ENCODE measurements at regions not wholly inside any gene's neighbourhood (a gene's known extent, or its start where the extent isn't known, plus 50 kb on each side); places are given as distances from the start of the nearest gene placed in this dataset.

DNA sequence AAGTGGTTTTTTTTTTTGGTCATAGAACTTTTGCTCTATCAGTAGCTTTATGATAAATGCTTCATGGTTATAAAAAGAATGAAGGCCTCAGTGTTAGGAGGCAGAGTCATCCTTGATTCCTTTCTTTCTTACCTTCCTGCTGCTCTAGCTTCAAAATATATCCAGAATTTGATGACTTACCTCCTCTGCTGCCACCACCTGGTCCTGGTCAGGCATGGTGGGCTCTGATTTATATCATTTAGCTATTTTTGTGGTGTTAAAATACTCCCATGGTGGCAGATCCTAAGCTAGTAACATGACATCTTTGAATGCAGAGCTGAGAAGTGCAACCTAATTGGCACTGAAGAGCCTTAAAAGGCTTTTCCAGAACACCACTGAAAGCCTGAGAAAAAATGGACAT, 508.8 kb upstream of the CDH8 start:
- no peak for DNase-seq (ENCODE audit: low read depth)
- no peak for TF ChIP-seq POLR2A (IDR thresholded peaks at IDR 0.05; ENCODE audit: extremely low read depth, insufficient read length)
- H3K4me3 ChIP-seq (ENCODE audit: low read depth, low read length), result no peak overlapping the region

DNA sequence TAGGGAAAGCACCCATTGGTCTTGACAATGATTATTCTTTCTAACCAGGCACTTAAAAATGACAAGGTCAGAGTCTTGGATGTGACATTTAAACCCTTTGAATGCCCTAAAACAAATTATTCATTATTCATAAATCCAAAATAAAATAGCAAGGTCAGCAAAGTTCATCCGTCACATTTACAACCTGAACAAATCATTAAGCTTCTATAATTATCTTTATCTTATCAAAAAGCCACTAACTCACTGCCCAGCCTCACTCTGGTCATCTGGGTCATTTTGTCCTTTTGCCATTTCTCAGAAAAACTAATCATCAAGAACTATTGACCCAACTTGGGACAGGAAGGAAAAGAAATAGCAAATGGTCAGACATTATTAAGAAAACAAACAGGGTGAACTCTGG, 507.3 kb upstream of the CDH8 start:
- TF ChIP-seq MYC (IDR thresholded peaks at IDR 0.05; ENCODE audit: low read depth, low read length), result no peak
- TF ChIP-seq, protein P1, sequence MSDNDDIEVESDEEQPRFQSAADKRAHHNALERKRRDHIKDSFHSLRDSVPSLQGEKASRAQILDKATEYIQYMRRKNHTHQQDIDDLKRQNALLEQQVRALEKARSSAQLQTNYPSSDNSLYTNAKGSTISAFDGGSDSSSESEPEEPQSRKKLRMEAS (IDR thresholded peaks at IDR 0.05; ENCODE audit: low read depth, low read length), result no peak
- TF ChIP-seq, protein P2, sequence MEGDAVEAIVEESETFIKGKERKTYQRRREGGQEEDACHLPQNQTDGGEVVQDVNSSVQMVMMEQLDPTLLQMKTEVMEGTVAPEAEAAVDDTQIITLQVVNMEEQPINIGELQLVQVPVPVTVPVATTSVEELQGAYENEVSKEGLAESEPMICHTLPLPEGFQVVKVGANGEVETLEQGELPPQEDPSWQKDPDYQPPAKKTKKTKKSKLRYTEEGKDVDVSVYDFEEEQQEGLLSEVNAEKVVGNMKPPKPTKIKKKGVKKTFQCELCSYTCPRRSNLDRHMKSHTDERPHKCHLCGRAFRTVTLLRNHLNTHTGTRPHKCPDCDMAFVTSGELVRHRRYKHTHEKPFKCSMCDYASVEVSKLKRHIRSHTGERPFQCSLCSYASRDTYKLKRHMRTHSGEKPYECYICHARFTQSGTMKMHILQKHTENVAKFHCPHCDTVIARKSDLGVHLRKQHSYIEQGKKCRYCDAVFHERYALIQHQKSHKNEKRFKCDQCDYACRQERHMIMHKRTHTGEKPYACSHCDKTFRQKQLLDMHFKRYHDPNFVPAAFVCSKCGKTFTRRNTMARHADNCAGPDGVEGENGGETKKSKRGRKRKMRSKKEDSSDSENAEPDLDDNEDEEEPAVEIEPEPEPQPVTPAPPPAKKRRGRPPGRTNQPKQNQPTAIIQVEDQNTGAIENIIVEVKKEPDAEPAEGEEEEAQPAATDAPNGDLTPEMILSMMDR (IDR thresholded peaks at IDR 0.05; ENCODE audit: low read depth, low read length), result no peak
- TF ChIP-seq POLR2A (IDR thresholded peaks at IDR 0.05; ENCODE audit: extremely low read depth, insufficient read length), result no peak
- H3K4me3 ChIP-seq (ENCODE audit: low read depth, low read length), result no peak overlapping the region
- DNase-seq (ENCODE audit: low read depth), result no peak

DNA sequence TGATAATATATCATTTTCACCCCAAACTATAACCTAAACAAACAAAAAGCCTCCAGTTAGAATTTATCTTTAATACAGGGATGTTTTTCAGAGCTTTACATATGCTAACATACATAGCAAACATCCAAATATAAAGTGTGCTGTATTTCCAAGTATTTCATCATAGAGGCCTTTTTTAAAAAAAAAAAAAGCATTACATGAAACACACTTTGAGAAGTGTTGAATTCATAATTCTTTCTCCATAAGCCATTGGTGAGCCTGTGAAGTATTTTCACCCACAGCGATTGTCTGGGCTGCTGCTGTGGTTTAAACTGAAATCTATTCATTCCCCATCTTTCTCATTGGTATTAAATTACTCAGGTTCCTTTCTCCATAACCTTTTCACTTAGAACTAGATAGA, 503.4 kb upstream of the CDH8 start:
- no peak for DNase-seq (ENCODE audit: low read depth)
- no peak overlapping the region for H3K4me3 ChIP-seq (ENCODE audit: low read depth, low read length)
- TF ChIP-seq, protein P1 (IDR thresholded peaks at IDR 0.05; ENCODE audit: low read depth, low read length), result no peak
- TF ChIP-seq POLR2A (IDR thresholded peaks at IDR 0.05; ENCODE audit: extremely low read depth, insufficient read length), result no peak
- TF ChIP-seq, protein P2 (IDR thresholded peaks at IDR 0.05; ENCODE audit: low read depth, low read length), result no peak
- TF ChIP-seq MYC (IDR thresholded peaks at IDR 0.05; ENCODE audit: low read depth, low read length), result no peak

DNA sequence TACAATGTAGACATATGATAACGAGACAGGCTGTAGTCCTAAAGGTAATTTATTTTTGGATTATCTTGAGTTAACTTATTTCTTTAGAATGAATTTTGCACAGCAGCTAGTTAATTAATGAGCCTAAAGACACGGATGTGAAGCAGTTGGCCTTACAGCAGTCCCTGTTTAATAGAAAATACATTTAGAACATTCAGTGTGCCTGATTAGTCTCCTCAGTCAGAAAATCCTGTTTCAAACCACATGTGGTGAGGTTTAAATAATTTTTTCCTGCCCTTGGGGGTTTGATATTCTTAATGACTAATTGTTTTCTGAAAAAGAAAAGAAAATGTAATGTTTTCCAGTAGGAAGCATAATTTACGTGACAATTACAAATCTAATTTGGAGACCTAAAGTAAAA, 494.2 kb upstream of the CDH8 start:
- TF ChIP-seq, protein P1 (IDR thresholded peaks at IDR 0.05; ENCODE audit: low read depth, low read length), result no peak
- H3K4me3 ChIP-seq (ENCODE audit: low read depth, low read length), result no peak overlapping the region
- no peak for DNase-seq (ENCODE audit: low read depth)

DNA sequence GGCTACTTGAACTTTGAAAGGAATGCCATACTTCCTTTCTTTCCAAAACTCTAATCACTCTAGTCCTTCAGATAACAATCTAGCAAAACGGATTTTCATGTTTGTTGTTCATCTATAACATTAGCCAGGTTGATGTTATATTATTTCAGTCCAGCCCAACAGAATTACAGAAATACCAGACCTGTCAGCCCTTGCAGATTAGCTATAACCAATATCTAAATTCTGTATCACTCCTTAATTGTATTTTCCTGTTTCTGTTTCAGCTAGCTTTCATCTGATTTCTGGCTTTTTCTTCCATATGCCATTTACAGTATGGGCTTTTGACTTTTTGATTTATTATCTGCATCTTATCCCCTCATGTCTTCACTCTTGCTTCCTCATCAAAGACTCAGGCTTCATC, 479.8 kb upstream of the CDH8 start:
- TF ChIP-seq, protein P1 (IDR thresholded peaks at IDR 0.05; ENCODE audit: low read depth, low read length), result no peak
- TF ChIP-seq POLR2A (IDR thresholded peaks at IDR 0.05; ENCODE audit: extremely low read depth, insufficient read length) (no peak), MYC (IDR thresholded peaks at IDR 0.05; ENCODE audit: low read depth, low read length) (no peak)
- TF ChIP-seq, protein P2 (IDR thresholded peaks at IDR 0.05; ENCODE audit: low read depth, low read length), result no peak
- H3K4me3 ChIP-seq (ENCODE audit: low read depth, low read length), result no peak overlapping the region
- no peak for DNase-seq (ENCODE audit: low read depth)

DNA sequence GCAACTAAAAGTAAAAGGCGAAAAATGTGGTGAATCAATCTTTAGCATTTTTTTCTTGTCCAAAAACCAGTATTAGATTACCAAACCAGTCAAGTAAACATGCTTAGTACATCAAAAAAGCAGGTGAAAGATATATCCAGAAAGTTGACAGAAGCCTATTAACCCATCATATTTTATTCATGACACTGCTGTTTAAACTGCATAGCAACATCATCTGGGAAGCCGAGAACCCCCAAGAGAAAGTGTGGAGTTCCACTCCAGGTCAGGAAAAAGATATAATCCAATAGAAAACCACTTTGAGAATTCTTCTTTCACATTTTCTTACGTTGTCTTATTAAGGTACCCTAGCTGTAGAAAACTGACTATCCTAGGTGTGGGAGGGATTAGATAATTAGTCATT, 466.8 kb upstream of the CDH8 start:
- DNase-seq (ENCODE audit: low read depth), result no peak

More for the DNA sequence above, 466.8 kb upstream of the CDH8 start:
- H3K4me3 ChIP-seq (ENCODE audit: low read depth, low read length), result no peak overlapping the region
- no peak for TF ChIP-seq POLR2A (IDR thresholded peaks at IDR 0.05; ENCODE audit: extremely low read depth, insufficient read length)
- TF ChIP-seq, protein P2 (IDR thresholded peaks at IDR 0.05; ENCODE audit: low read depth, low read length), result no peak
- TF ChIP-seq, protein P1 (IDR thresholded peaks at IDR 0.05; ENCODE audit: low read depth, low read length), result no peak
- TF ChIP-seq MYC (IDR thresholded peaks at IDR 0.05; ENCODE audit: low read depth, low read length), result no peak
